RWPE2 (cell line): ENCODE measurements at regions not wholly inside any gene's neighbourhood (a gene's known extent, or its start where the extent isn't known, plus 50 kb on each side); places are given as distances from the start of the nearest gene placed in this dataset.

Experiments used
- ATAC-seq: fragments of 200-7000 bp; cut with Tn5 transposase; 3 replicates; pipeline ENCODE4 v1.9.1; 2021; ENCODE audit warnings: low read depth
- DNase-seq: peaks from one replicate; pipeline ENCODE4 v3.0.0-alpha.2; 2020; ENCODE audit warnings: low spot score
- H3K27ac ChIP-seq: fragments of 450-650 bp; 2 replicates; pipeline ENCODE4 v1.5.1; 2017; ENCODE audit warnings: mild to moderate bottlenecking; ENCODE audit not compliant: poor library complexity, severe bottlenecking
- H3K27me3 ChIP-seq: fragments of 250-450 bp; sonication (Bioruptor Pico); 2 replicates; pipeline ENCODE4 v1.5.1; 2021; ENCODE audit warnings: mild to moderate bottlenecking, moderate library complexity; ENCODE audit not compliant: insufficient read depth, poor library complexity, severe bottlenecking
- H3K36me3 ChIP-seq: fragments of 250-450 bp; sonication (Bioruptor Pico); 2 replicates; pipeline ENCODE4 v1.5.1; 2020; ENCODE audit warnings: low read depth, mild to moderate bottlenecking, moderate library complexity
- H3K4me1 ChIP-seq: fragments of 250-450 bp; sonication (Bioruptor Pico); 2 replicates; pipeline ENCODE4 v1.5.1; 2021; ENCODE audit warnings: mild to moderate bottlenecking, moderate library complexity; ENCODE audit not compliant: insufficient read depth, poor library complexity, severe bottlenecking
- H3K4me3 ChIP-seq: fragments of 250-450 bp; sonication (Bioruptor Pico); 2 replicates; pipeline ENCODE4 v1.5.1; 2021; ENCODE audit warnings: mild to moderate bottlenecking, moderate library complexity; ENCODE audit not compliant: severe bottlenecking
- H3K9me3 ChIP-seq: fragments of 250-450 bp; sonication (Bioruptor Pico); 2 replicates; pipeline ENCODE4 v1.5.1; 2021; ENCODE audit warnings: mild to moderate bottlenecking, moderate library complexity; ENCODE audit not compliant: severe bottlenecking
- TF ChIP-seq, protein P1 (sequence below): fragments of 450-650 bp; IDR thresholded peaks from one replicate; pipeline ENCODE4 v1.5.1; 2017; ENCODE audit warnings: mild to moderate bottlenecking, moderate library complexity; ENCODE audit not compliant: poor library complexity, severe bottlenecking

DNA sequence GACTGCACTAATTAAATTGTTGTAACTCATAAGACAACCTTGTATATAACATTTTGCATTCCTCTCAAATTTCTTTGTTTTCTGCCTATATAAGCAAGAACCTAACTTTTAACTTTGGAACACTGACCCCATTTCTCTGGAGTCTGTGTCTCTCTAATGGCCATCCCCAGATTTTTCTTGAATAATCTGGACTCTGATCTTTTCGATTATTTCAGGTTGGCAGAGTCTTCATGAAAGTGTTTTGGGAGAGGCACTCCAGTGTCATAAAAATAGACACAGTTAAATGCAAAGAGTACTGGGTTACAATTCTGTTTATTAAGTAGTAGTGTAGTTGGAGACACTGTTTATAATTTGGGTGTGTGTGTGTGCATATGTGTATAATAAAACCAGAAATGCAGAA lies 1467.7 kb upstream of the CELF4 start:
- Histone ChIP-seq H3K4me1 (no peaks in the 10 kb centered on the region), H3K27me3 (no peaks in the 10 kb centered on the region), H3K9me3 (no peaks in the 10 kb centered on the region), H3K4me3 (no peak overlapping the region), H3K36me3 (no peaks in the 10 kb centered on the region), H3K27ac (no peak overlapping the region)
- TF ChIP-seq, protein P1, sequence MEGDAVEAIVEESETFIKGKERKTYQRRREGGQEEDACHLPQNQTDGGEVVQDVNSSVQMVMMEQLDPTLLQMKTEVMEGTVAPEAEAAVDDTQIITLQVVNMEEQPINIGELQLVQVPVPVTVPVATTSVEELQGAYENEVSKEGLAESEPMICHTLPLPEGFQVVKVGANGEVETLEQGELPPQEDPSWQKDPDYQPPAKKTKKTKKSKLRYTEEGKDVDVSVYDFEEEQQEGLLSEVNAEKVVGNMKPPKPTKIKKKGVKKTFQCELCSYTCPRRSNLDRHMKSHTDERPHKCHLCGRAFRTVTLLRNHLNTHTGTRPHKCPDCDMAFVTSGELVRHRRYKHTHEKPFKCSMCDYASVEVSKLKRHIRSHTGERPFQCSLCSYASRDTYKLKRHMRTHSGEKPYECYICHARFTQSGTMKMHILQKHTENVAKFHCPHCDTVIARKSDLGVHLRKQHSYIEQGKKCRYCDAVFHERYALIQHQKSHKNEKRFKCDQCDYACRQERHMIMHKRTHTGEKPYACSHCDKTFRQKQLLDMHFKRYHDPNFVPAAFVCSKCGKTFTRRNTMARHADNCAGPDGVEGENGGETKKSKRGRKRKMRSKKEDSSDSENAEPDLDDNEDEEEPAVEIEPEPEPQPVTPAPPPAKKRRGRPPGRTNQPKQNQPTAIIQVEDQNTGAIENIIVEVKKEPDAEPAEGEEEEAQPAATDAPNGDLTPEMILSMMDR, result no peak
- ATAC-seq (no peak), DNase-seq (no peak)

DNA sequence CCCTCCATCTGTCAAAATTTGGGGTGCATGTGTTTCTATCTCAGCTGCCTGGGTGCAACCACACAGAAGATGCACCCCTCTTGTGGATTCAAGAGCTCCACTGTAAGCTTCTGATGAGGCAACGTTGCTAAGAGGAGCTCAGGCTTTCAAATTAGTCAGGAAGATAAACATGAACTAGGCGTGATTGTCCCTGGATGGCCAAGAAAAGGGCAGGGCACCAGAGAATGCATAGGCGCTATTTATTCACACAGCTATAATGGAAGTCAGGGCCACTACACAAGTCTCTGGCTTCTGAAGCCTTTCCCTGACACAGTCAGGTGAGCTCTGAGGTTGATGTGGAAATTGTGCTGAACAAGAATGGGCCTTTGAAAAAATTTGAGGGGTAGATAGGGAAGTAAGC lies 1466.0 kb upstream of the CELF4 start:
- Histone ChIP-seq H3K9me3 (no peaks in the 10 kb centered on the region), H3K27me3 (peaks cover 4% of the 10 kb centered on the region), H3K36me3 (no peaks in the 10 kb centered on the region), H3K4me1 (no peaks in the 10 kb centered on the region), H3K27ac (no peak overlapping the region), H3K4me3 (no peak overlapping the region)
- TF ChIP-seq, protein P1, result no peak
- ATAC-seq, result no peak
- no peak for DNase-seq

DNA sequence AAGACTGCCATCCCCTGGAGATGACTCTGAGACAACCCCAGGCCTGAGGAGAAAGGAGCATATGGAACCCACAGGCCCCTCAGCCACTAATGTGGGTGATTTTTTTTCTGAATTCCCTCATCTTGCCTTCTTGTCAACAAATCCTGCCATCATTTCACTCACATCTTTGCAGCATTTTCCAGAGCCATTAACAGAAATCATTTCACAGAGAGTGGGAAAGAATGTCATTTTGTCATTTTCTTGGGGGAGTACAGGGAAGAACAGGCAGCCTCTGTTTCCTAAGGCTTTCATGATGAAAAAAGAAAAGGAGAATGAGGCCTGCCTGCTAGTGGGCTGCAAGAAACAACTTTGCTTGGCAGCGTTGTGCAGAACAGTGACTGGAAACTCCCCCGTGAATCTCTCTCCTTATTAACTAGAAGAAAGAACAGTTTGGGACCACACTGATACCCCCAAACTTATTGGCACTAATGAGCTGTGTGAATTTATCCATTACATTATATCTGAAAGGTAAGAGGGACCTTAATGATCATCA lies 1464.6 kb upstream of the CELF4 start:
- DNase-seq (no peak), ATAC-seq (no peak)
- H3K4me1 ChIP-seq, result no peaks in the 10 kb centered on the region
- TF ChIP-seq, protein P1, result no peak
- H3K4me3 ChIP-seq, result no peak overlapping the region
- H3K9me3 ChIP-seq, result no peaks in the 10 kb centered on the region
- peaks cover 4% of the 10 kb centered on the region for H3K27me3 ChIP-seq
- no peak overlapping the region for H3K27ac ChIP-seq
- no peaks in the 10 kb centered on the region for H3K36me3 ChIP-seq

DNA sequence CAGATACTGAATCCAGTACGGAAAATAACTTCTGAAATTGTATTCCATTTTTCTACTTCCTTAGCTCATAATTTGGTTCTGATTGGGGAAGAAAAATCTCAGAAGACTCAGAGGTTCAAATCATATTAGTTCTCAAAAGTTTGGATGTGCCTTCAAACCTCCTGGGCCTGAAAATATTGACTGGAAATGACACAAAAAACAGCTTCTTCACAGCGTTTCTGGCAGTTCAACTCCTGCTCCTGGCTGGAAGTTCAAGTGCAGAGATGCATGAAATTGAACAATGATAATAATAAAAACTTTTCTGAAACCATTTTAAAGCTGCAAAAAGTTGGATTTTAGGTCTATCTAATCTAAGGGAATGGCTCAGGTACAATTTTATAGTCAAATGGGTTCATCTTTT lies 1459.9 kb upstream of the CELF4 start:
- ATAC-seq, result no peak
- no peak overlapping the region for H3K4me3 ChIP-seq
- no peaks in the 10 kb centered on the region for H3K36me3 ChIP-seq
- DNase-seq, result no peak
- H3K9me3 ChIP-seq, result no peaks in the 10 kb centered on the region
- no peak overlapping the region for H3K27ac ChIP-seq
- TF ChIP-seq, protein P1, result no peak
- no peaks in the 10 kb centered on the region for H3K4me1 ChIP-seq
- peaks cover 25% of the 10 kb centered on the region for H3K27me3 ChIP-seq

DNA sequence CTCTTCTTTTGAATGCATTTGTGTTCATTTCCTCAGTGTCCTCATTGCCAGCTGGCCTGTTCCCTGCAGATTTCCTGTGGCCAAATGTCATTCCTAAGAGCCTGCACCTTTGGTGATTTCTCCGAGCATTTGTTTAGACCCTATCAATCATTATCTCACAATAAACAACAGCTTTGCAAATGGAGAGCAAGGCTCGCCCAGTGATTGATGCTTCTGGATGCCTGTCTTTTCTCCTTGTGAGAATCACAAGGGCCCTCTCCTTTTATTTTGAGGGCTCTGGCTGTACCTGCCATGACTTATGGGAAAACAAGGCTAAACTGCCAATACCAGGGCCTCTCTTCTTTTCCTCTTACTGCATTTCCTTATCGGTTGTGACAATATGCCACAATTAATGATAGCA lies 1454.4 kb upstream of the CELF4 start:
- H3K4me1 ChIP-seq, result no peaks in the 10 kb centered on the region
- no peak overlapping the region for H3K4me3 ChIP-seq
- DNase-seq (no peak), ATAC-seq (no peak)
- no peaks in the 10 kb centered on the region for H3K9me3 ChIP-seq
- no peaks in the 10 kb centered on the region for H3K36me3 ChIP-seq
- H3K27me3 ChIP-seq, result peaks cover 21% of the 10 kb centered on the region
- no peak overlapping the region for H3K27ac ChIP-seq
- TF ChIP-seq, protein P1, result no peak
